ENCODE measurements at regions not wholly inside any gene's neighbourhood (a gene's known extent, or its start where the extent isn't known, plus 50 kb on each side); places are given as distances from the start of the nearest gene placed in this dataset.

GRCh38 chr15:54707805-54708752, 488.7 kb downstream of the RSL24D1 start:
- TF ChIP-seq, protein P1, sequence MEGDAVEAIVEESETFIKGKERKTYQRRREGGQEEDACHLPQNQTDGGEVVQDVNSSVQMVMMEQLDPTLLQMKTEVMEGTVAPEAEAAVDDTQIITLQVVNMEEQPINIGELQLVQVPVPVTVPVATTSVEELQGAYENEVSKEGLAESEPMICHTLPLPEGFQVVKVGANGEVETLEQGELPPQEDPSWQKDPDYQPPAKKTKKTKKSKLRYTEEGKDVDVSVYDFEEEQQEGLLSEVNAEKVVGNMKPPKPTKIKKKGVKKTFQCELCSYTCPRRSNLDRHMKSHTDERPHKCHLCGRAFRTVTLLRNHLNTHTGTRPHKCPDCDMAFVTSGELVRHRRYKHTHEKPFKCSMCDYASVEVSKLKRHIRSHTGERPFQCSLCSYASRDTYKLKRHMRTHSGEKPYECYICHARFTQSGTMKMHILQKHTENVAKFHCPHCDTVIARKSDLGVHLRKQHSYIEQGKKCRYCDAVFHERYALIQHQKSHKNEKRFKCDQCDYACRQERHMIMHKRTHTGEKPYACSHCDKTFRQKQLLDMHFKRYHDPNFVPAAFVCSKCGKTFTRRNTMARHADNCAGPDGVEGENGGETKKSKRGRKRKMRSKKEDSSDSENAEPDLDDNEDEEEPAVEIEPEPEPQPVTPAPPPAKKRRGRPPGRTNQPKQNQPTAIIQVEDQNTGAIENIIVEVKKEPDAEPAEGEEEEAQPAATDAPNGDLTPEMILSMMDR (conservative IDR thresholded peaks at IDR 0.05) = no peak
- no peak for TF ChIP-seq ZFX (IDR thresholded peaks at IDR 0.05)
